PFSK-1 (cell line): ENCODE measurements at regions not wholly inside any gene's neighbourhood (a gene's known extent, or its start where the extent isn't known, plus 50 kb on each side); places are given as distances from the start of the nearest gene placed in this dataset.

Experiments used
- POLR2AphosphoS5 ChIP-seq: IDR thresholded peaks from 2 replicates; pipeline ENCODE4 v1.6.1; 2012; ENCODE audit warnings: low read depth, mild to moderate bottlenecking, control low read depth, low read length, moderate library complexity
- REST ChIP-seq, 2 experiments: IDR thresholded peaks; 2 replicates each; pipeline versions ENCODE4 v1.6.1 to v1.8.0; 2011 to 2012; ENCODE audit warnings: low read depth in 2 of 2, low read length in 2 of 2, control low read depth in 1 of 2, inconsistent platforms in 1 of 2, mild to moderate bottlenecking in 1 of 2, moderate library complexity in 1 of 2; ENCODE audit not compliant: insufficient read depth in 1 of 2
- SIN3A ChIP-seq: IDR thresholded peaks from 2 replicates; pipeline ENCODE4 v1.6.1; 2012; ENCODE audit warnings: mild to moderate bottlenecking, low read length, moderate library complexity, borderline replicate concordance; ENCODE audit not compliant: insufficient read depth
- TAF1 ChIP-seq: IDR thresholded peaks from 2 replicates; pipeline ENCODE4 v1.6.1; 2012; ENCODE audit warnings: low read length, control low read depth, borderline replicate concordance; ENCODE audit not compliant: insufficient read depth

GRCh38 chr6:98443633-98444032 is 390.7 kb upstream of the POU3F2 start:
- TF ChIP-seq POLR2AphosphoS5 (no peak), REST (IDR thresholded peaks at IDR 0.05; ENCODE audit: insufficient read depth in 1 of 2, low read depth in 2 of 2, low read length in 2 of 2) (no peak), SIN3A (no peak), TAF1 (no peak)
